ENCODE measurements at regions not wholly inside any gene's neighbourhood (a gene's known extent, or its start where the extent isn't known, plus 50 kb on each side); places are given as distances from the start of the nearest gene placed in this dataset.

DNA sequence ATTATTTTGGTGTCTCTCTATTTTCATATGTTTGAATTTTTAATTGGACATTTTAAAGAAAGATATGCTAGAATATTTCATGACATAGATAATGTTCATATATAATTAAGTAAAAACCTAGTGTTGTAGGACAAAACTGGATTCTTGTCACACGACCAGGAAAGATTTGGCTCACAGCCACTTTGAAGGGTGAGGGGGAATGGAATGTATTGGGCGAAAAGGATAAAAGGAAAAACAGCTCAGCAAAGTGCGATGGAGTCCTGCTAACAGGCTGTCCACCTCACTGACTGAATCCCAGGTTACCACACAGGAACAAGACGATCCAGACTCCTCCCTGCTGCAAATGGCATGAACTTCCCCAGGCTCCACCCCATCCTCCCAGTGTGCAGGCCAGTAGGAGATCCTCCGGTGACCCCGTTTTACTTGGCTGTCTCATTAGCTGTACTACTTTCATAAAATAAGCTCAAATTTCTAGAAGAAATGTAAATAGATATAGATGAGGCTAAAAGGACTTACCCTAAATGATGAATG is 186.2 kb downstream of the CD47 start:
- CTCF ChIA-PET (ENCODE audit: unreplicated experiment): no interaction called here

DNA sequence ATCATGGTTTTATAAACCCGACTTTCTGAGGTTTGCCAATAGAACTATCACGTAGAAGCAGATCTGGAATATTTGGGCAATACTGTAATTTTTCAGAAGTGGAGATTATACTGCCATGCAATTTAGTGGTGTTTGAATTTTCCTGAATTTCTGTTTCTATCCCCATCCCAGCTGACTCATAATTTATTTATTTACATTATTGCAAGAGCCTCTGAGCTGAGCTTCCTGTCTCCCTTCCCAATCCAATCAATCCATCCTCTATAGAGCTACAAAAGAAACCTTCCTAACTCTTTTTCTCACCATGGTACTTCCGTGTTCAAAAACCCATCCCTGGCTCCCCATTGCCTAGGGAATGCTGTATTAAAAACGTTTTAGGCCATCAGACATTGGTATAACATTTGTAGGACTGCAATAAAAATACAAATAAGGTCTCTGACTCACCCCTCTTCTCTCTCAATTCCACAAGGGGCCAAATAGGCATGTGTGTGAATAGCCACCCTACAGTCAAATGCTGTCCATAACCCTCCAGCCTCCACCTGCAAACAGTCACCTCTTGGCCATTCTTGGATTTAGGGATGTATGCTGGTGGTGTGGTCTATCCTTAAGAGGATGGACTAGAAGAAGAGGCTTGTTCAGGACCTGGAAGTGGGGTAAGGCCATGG is 190.7 kb downstream of the CD47 start:
- H3K36me3 ChIP-seq (ENCODE audit: insufficient read depth, low read length): no peaks in the 10 kb centered on the region
- no peak overlapping the region for H2AFZ ChIP-seq (ENCODE audit: low read length)
- H3K27ac ChIP-seq (ENCODE audit: low read depth, low read length, poor library complexity, severe bottlenecking): no peak overlapping the region
- POLR2A ChIA-PET: no interaction called here
- DNase-seq (ENCODE audit: low spot score): no peak
- TF ChIP-seq EZH2phosphoT487 (IDR thresholded peaks at IDR 0.05; ENCODE audit: borderline replicate concordance, low read depth, low read length) (no peak), CTCF (conservative IDR thresholded peaks at IDR 0.05; ENCODE audit: low read length) (no peak)
- no peaks in the 10 kb centered on the region for H3K9me2 ChIP-seq (ENCODE audit: insufficient read depth, low read length)
- intact Hi-C loops (cut with micrococcal nuclease; ENCODE audit: unreplicated experiment): no loop called here
- H3K4me2 ChIP-seq (ENCODE audit: low read length): no peak overlapping the region
- no peaks in the 10 kb centered on the region for H3K4me1 ChIP-seq (ENCODE audit: insufficient read depth, low read length, poor library complexity, severe bottlenecking)
- no peaks in the 10 kb centered on the region for H3K79me2 ChIP-seq (ENCODE audit: insufficient read depth, low read depth, low read length)
- no peak overlapping the region for H3K4me3 ChIP-seq (ENCODE audit: low read depth, low read length, poor library complexity, severe bottlenecking)
- no TSS peak for BruUV-seq (replicated peaks)
- no peaks in the 10 kb centered on the region for H3K9me3 ChIP-seq (ENCODE audit: low read length)
- CTCF ChIA-PET (ENCODE audit: unreplicated experiment): no interaction called here
- no peaks in the 10 kb centered on the region for H4K20me1 ChIP-seq (ENCODE audit: insufficient read depth, low read length)

More for the DNA sequence above, 186.2 kb downstream of the CD47 start:
- POLR2A ChIA-PET: interaction anchor here (0.8 to 1.4 kb wide), 4 partner anchors 14 to 154 kb away, joined by 3 read pairs; no protein-coding TSS in a partner anchor
- no peaks in the 10 kb centered on the region for H3K36me3 ChIP-seq (ENCODE audit: insufficient read depth, low read length)
- no peaks in the 10 kb centered on the region for H4K20me1 ChIP-seq (ENCODE audit: insufficient read depth, low read length)
- H3K27ac ChIP-seq (ENCODE audit: low read depth, low read length, poor library complexity, severe bottlenecking): no peak overlapping the region
- H3K9me2 ChIP-seq (ENCODE audit: insufficient read depth, low read length): no peaks in the 10 kb centered on the region
- no peak overlapping the region for H2AFZ ChIP-seq (ENCODE audit: low read length)
- no peak overlapping the region for H3K4me2 ChIP-seq (ENCODE audit: low read length)
- TF ChIP-seq EZH2phosphoT487 (IDR thresholded peaks at IDR 0.05; ENCODE audit: borderline replicate concordance, low read depth, low read length) (no peak), CTCF (conservative IDR thresholded peaks at IDR 0.05; ENCODE audit: low read length) (no peak)
- no peaks in the 10 kb centered on the region for H3K4me1 ChIP-seq (ENCODE audit: insufficient read depth, low read length, poor library complexity, severe bottlenecking)
- no peak overlapping the region for H3K4me3 ChIP-seq (ENCODE audit: low read depth, low read length, poor library complexity, severe bottlenecking)
- intact Hi-C loops (cut with micrococcal nuclease; ENCODE audit: unreplicated experiment): no loop called here
- BruUV-seq (replicated peaks): no TSS peak
- no peaks in the 10 kb centered on the region for H3K9me3 ChIP-seq (ENCODE audit: low read length)
- H3K79me2 ChIP-seq (ENCODE audit: insufficient read depth, low read depth, low read length): no peaks in the 10 kb centered on the region
- DNase-seq (ENCODE audit: low spot score): no peak

GRCh38 chr3:107897471-107898061 is 193.3 kb downstream of the CD47 start:
- Histone ChIP-seq H3K4me3 (ENCODE audit: low read depth, low read length, poor library complexity, severe bottlenecking) (no peak overlapping the region), H3K9me2 (ENCODE audit: insufficient read depth, low read length) (no peaks in the 10 kb centered on the region), H4K20me1 (ENCODE audit: insufficient read depth, low read length) (no peaks in the 10 kb centered on the region), H3K27ac (ENCODE audit: low read depth, low read length, poor library complexity, severe bottlenecking) (no peak overlapping the region), H3K36me3 (ENCODE audit: insufficient read depth, low read length) (no peaks in the 10 kb centered on the region), H3K79me2 (ENCODE audit: insufficient read depth, low read depth, low read length) (no peaks in the 10 kb centered on the region), H2AFZ (ENCODE audit: low read length) (no peak overlapping the region), H3K4me2 (ENCODE audit: low read length) (no peak overlapping the region), H3K9me3 (ENCODE audit: low read length) (no peaks in the 10 kb centered on the region), H3K4me1 (ENCODE audit: insufficient read depth, low read length, poor library complexity, severe bottlenecking) (no peaks in the 10 kb centered on the region)
- intact Hi-C loops (cut with micrococcal nuclease; ENCODE audit: unreplicated experiment): no loop called here
- BruUV-seq (replicated peaks): no TSS peak
- CTCF ChIA-PET (ENCODE audit: unreplicated experiment): no interaction called here
- POLR2A ChIA-PET: interaction anchor here (0.6 to 1.3 kb wide), 4 partner anchors 10 to 118 kb away, joined by 3 to 5 read pairs (median 3); no protein-coding TSS in a partner anchor
- no peak for DNase-seq (ENCODE audit: low spot score)
- no peak for TF ChIP-seq EZH2phosphoT487 (IDR thresholded peaks at IDR 0.05; ENCODE audit: borderline replicate concordance, low read depth, low read length)
- TF ChIP-seq CTCF (conservative IDR thresholded peaks at IDR 0.05; ENCODE audit: low read length): no peak

All from OCI-LY7 (cell line).